Fibroblast of the aortic adventitia (primary cell): ENCODE measurements at regions not wholly inside any gene's neighbourhood (a gene's known extent, or its start where the extent isn't known, plus 50 kb on each side); places are given as distances from the start of the nearest gene placed in this dataset.

ENCODE experiments used
- DNase-seq: peaks from one replicate; pipeline ENCODE4 v3.0.0-alpha.2; 2010; ENCODE audit warnings: low read depth
- H3K4me3 ChIP-seq: 2 replicates; pipeline ENCODE4 v1.5.1; 2011; ENCODE audit warnings: low read depth, mild to moderate bottlenecking, control low read depth, low read length, moderate library complexity
- TF ChIP-seq, protein P1 (sequence below): IDR thresholded peaks from 2 replicates; pipeline ENCODE4 v1.5.1; 2011; ENCODE audit warnings: mild to moderate bottlenecking, low read length, control low read depth, inconsistent platforms; ENCODE audit not compliant: insufficient read depth

DNA sequence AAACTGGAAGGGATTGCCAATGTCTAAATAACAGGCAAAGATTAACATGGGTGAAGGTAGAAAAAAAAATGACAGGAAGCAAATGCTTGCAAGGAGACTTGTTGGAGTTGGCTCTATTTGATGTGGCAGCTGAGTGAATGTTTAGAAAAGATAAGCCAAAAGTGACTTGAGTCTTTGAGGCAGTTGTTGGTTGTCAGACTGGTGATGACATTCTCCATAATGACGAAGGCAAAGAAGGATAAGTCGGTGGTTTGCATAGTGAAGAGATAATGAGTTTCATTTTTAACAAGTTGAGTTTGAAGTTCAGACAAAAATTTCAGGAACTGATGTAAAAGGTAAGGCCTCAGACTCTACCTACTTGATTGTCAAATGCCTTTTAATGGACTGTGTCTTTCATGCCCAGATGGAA, 704.1 kb upstream of the SGO1 start:
- no peak overlapping the region for H3K4me3 ChIP-seq
- DNase-seq = no peak
- TF ChIP-seq, protein P1, sequence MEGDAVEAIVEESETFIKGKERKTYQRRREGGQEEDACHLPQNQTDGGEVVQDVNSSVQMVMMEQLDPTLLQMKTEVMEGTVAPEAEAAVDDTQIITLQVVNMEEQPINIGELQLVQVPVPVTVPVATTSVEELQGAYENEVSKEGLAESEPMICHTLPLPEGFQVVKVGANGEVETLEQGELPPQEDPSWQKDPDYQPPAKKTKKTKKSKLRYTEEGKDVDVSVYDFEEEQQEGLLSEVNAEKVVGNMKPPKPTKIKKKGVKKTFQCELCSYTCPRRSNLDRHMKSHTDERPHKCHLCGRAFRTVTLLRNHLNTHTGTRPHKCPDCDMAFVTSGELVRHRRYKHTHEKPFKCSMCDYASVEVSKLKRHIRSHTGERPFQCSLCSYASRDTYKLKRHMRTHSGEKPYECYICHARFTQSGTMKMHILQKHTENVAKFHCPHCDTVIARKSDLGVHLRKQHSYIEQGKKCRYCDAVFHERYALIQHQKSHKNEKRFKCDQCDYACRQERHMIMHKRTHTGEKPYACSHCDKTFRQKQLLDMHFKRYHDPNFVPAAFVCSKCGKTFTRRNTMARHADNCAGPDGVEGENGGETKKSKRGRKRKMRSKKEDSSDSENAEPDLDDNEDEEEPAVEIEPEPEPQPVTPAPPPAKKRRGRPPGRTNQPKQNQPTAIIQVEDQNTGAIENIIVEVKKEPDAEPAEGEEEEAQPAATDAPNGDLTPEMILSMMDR = no peak

DNA sequence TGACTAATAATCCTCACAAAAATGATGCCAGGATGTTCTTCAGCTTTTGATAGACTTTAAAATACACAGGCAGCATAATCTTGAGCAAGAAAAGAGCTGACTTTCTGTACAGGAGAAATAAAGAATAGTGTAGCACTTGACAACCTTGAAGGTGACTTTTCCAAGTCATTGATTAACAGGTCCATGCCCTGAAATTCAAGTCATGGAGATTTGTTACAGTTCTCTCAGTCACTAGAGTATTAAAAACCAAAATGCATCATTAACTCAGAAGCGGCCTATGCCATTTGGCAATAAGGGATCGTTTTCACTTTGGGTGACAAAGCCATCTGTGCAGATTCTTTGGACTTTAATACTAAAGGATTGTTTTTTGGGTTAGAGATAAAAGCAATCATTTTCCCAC, 692.7 kb upstream of the SGO1 start:
- H3K4me3 ChIP-seq = no peak overlapping the region
- TF ChIP-seq, protein P1 = no peak
- DNase-seq = no peak

DNA sequence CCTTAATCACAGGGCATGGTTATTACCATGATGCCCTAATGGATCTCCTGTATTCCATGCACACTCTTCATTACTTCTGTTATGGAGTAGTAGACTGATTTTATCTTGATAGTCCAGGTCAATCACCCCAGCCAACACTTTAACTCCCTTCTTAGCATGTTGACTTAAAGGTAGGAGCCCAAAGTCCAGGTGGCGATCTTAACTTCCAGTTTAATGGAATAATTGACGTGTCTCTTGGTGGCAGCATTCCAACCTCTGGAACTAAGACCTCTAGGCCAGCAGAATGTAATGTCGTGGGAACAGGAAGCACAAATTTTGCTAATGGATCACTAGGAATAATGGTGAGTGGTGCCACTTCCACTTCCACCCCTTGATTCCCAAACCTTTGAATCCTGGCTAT, 687.2 kb upstream of the SGO1 start:
- no peak for DNase-seq
- no peak overlapping the region for H3K4me3 ChIP-seq
- TF ChIP-seq, protein P1 = no peak

DNA sequence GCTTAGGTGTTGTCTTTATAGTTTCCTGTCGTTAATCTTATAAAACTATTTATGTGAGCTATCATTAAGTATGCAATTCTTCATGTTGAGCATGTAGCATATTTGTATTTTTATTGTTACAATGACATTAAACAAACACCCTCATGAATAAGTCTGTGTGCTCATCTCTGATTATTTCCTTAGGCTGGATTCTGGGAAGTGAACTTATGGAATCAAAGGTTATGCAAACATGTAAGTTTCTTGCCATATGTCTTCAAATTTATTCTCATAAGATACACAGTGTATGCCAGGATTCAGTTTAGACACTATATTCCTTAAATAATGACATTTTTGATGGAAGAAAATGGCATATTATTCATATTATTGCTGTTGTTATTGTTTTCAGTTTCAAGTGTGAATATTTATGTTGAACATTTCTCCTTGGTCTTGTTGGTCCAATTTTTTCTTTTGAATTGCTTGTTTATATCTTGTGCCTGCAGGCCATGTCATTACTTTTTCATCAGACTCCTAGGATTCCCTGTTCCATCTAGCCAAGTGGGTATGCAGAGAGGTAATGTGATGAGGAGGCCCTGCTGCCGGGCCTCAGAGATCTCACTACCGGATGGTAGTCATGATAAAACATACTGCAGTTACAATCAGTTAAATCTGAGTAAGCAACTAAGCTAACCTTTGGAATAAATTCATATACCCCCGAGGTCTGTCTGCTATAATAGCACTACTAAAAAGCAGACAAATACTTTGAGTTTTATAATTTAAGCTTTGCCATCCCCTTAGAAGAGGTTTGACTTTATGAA, 684.3 kb upstream of the SGO1 start:
- no peak overlapping the region for H3K4me3 ChIP-seq
- TF ChIP-seq, protein P1 = no peak
- no peak for DNase-seq

DNA sequence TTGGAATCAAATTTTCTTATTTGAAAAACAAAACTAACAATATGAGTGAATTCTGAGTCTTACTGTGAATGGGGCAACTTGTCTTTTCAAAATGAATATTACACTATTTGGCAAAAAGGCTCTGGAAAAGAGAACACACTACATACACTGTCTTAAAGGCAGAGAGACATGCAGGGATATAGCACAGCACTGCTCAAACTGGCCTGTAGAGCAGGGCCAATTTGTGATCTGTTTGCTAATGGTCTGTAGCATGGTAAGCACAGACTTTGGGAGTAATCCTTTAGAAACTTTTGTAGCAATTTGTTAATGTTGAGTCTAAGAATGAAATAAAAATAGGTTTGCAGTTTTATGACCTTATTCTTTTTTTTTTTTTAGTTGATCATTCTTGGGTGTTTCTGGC, 679.8 kb upstream of the SGO1 start:
- DNase-seq = no peak
- H3K4me3 ChIP-seq = no peak overlapping the region
- TF ChIP-seq, protein P1 = no peak

DNA sequence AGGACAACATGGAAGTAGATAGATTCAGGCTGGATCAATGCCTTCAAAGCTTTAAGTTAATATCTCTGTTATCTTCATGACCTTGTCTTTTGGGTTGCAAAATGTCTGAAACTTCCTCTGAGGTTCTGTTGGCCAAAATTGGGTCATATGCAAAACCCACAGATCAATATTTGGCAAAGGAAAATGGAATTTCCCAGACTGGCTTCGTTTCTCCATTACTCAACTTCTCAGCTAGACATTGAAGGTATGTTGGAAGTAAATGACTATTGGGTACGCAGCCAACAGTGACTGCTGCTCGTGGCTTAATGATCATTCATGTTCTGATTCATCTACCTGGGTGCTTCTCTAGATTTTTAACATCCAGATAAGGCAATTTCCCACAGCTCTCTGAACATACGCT, 675.4 kb upstream of the SGO1 start:
- no peak for DNase-seq

More for the DNA sequence above, 675.4 kb upstream of the SGO1 start:
- H3K4me3 ChIP-seq = no peak overlapping the region
- TF ChIP-seq, protein P1 = no peak
